Islet of Langerhans (tissue), 1 donor: ENCODE measurements at regions not wholly inside any gene's neighbourhood (a gene's known extent, or its start where the extent isn't known, plus 50 kb on each side); places are given as distances from the start of the nearest gene placed in this dataset.

Source experiments
- FAIRE-seq: peaks from one replicate; lab custom pipeline; 2011; peaks lifted over from hg19 to GRCh38; lab: Jason Lieb, UNC

DNA sequence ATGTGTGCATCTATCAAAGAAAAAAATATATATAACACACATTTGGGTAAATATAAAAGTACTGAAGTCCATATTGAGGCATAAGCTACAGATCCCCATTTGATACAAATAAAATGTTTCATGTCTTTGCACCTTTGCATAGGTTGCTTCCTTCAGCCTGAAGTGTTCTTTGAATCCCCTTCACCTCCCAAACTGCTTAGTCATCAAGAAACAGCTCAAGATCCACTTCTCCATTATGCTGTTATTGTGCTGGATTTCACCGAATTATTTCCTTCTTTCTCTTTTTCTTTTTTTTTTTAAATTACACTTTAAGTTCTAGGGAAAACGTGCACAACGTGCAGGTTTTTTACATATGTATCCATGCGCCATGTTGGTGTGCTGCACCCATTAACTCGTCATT is 419.1 kb downstream of the ENC1 start:
- no peak for FAIRE-seq

DNA sequence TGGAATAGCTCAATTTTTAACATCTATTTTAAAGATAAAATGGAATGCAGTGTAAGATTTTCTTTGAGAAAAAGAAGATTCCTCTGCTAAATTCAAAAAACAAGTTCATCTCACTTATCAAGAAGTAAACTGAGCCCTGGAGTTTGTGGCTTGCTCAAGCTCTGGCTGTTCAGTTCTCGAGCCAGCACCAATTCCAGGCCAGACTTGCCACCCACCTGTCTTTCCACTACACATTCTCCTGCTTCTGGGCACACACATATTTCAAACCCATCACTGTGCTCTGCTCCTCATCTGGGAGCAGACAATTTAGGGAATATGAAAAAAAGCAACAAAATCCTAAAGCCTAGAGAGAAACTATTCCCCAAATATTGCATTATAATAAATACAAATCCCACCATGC is 424.5 kb downstream of the ENC1 start:
- no peak for FAIRE-seq

DNA sequence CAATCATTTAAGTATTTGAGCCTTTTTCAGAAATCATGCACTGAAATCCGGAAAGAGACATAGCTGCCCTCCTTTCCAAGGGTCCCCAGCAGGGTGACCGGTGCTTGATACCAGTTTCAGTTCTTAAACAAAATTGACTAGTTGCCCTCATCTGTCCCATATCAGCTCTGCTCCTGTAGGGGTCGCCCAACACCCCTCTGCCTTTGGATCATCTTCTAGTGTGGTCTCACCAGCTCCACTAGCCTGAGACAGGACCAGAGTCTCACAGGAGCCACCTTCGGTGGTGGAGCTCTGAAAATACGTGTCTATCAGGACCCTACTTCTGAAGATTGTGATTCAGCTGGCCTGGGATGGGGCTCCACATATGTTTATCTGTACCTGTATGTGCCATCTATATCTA is 428.2 kb downstream of the ENC1 start:
- FAIRE-seq, result no peak

DNA sequence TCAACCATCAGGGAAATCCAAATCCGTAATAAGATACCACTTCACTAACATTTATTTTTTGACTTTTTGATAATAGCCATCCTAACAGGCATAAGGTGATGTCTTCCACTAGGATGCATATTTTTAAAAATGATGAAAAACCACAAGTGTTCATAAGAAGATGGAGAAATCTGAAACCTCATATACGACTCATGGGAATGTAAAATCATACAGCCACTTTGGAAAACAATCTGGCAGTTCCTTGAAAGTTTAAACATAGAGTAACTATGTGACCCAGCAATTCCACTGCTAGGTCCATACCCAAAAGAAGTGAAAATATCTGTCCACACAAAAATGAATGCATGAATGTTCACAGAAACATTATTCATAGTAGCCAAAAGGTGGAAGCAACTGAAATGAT is 431.0 kb downstream of the ENC1 start:
- FAIRE-seq, result no peak

DNA sequence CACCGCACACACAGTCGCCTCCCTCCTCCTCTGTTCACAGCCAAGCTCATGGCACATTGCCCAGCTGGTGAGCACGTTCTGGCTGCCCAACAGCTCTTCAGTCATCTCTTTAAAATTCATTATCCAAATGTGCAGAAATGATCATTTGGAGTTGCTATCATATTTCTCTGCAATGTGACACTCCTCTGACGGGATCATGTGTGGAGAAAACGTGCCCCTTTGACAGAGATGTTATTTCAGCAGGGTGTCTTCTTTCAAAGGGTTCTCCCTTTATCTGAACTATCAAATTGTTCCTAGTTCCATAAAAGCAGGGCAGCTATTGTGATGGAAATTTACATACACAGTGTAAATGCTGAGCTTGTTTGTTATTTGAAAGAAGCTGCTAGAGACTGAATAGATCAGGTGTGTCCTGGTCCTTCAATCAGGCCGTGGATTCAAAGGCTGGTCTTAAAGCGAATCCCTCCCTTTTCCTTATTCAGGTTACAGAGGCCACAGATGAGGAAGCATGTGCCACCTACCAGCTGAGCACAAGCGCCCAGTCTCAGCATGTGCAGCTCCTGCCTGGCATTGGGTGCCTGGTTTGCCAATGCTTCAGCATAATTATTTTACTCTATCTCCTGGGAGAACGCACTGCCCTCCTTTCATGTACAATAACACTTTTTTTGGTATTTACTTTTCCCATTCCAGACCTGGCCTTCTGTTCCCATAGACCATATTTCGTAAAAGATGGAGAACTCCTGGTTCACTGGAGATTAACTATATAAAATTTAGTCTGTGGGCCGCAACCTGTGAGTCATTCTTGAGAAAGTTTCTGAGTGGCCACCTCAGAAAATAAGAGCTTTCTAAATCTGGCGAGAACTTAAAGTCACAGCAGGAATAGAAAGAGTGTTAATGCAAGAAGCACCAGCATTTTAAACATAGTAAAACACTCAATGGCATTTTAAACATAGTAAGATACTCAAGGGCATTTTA is 433.7 kb downstream of the ENC1 start:
- FAIRE-seq, result no peak

DNA sequence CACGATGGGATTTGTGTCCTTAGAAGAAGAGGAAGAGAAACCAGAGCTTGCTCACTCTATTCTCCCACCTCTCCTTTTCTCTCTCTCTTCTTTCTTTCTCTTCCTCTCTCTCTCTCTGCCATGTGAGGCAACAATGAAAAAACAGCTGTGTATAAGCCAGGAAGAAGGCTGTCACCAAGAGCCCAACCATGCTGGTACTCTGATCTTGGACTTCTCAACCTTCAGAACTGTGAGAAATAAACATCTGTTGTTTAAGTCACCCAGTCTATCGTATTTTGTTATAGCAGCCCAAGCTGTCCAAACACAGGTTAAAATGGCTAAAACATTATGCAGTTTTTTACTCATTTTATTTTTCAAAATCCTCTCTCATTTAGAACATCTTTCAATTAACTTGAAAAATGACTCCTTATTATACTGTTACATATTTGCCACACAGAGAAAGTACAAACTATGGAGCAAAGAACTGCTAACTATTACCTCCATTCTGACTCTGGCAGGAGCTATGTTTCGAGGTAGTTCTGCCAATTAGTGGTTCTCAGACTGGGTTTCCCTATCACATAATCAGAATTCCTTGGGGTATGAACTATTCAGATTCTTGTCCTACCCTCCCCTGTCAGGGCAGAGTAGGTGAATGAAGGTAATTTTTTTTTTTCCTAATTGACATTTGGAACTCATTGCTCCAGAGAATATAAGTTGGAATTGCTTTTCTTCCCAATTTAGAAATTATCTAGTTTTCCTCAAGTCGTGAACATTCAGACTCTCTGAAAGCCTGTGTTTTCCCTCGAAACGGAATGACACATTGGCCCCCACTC is 434.6 kb downstream of the ENC1 start:
- FAIRE-seq, result no peak

DNA sequence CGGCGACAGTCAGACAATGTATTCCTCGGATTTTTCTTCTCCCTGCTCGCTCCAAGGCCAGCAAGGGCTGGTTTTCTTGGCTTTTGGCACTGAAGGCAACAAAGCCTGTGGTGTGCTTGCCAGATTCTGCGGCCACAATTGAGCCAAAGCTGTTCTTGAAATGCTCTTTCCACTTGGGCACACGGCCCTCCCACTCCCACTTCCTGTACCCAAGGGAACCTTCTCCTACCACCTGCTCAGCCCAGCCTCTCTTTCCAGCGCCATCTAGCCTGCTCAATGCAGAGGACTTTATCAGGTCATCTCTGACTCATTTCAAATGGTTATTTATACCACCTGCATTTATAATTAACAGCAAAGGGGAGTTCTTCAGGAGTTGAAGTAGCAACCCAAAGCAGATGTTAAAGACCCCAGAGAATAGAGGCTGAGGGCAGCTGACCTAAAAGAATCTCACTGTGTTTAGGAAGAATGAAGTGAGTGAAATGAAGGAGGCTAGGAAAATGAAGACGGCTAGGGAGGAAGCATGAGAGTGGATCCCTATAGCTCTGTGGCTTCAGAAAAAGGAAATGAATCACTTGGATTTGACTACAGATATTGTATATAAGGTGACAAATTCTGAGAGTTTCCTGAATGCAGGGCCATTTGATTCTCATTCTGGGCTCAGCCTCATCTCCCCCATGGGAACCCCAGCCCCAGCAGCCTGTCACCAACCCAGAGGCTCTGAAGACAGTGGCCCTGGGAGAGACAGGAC is 439.0 kb downstream of the ENC1 start:
- no peak for FAIRE-seq

DNA sequence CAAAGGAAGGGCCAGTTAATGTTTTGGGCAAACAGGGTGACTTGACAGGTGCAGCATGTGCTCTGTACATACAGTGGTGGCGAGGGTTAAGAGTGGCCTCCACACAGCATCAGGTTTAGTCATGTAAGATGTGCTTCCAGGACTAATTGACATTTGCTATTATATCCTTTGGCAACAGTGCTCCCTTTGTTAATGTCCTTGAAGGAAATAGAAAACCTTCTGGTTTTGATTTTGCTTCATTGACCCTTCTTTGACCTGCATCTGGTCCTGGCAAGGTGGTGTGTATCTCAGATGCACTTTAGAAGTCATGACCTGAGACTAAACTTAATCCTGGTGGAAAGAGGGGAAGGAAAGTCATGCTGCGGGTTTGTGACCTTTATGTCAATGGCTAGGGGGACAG is 440.0 kb downstream of the ENC1 start:
- no peak for FAIRE-seq

DNA sequence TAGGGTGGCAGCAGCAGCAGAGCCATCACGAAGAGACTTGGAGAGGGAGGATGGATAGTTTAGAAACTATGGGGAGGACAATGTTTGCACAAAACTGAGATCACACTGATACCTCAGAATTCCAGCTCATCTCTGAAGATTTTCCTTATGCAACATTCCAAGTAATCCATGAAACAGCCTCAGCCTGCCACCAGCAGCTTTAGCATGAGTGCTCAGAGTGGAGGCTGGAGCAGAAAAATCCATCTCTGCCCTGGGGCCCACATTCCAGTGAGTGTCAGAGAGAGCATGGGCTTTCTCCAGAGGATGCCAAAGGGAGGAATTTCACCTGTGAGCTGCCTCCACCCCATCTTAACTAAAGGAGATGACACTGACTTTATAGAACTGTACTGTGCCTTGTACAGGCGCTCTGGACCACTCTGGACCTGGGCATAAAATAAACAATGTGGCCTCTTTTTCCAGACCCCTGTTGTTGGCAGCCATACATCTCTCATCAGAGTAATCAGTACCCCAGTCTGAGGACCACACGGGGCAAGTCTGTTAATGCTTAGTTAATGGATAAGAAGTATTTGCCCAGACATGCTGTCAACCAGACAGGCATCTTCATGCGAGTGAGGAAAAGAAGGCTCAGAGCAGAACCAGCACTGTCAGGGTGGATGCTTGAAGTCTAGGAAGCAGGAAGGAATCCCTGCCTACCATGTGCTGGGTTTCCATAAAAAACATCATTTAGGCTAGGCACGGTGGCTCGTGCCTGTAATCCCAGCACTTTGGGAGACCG is 440.9 kb downstream of the ENC1 start:
- FAIRE-seq, result no peak

DNA sequence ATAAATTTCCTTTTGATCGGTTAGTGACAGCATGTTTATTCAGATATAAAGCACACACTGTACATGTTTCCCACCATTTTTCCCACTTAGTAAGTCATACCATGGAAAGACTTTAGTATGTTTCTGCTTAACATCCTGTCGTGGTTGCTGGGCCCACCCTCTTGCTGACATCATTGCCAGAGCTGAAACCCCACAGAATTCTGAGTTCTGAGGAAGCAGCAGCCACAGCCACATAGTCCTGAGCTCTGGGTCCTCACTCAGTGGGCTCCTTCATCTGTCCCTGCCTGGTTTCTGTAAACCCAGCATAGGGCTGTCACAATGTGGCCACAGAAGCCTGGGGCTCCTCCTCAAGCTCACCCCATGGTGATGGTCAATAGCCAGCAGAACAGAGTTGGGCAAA is 441.5 kb downstream of the ENC1 start:
- FAIRE-seq, result no peak

DNA sequence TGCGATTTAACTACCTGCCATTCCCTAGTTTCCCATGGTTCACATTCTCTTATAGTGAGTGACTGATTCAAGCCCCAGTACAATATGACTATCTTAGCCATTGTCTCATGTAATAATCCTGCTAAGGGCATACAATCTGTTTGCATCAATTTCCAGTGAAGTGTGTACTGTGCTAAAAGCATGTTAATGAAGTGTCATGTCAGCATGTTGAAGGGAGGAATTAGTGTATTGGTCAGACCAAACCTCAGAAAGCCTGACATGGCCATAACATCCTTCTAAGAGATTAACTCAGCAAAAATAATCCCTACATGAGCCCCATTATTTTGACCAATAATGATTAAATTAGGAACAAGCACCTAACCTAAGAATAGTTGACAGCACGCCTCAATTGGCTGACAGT is 442.4 kb downstream of the ENC1 start:
- FAIRE-seq, result no peak

DNA sequence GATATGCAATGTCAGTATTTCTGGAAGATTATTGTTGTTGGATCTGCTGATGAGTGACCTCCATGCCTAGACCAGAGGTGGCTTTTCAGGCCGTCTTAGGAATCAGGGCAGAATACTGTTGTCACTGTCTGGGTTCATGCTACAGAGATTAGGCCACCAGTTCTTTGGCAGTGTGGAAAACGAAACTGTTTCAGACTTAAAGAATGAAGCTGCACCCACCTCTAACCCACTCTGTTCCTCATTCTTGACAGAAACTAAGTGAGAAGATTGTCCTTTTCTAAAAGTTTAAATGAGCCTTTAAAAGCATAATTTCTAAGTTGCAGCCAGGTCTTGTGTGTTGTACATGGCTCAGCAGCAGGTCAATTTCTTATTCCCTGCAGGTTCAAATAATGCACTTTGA is 444.3 kb downstream of the ENC1 start:
- no peak for FAIRE-seq

DNA sequence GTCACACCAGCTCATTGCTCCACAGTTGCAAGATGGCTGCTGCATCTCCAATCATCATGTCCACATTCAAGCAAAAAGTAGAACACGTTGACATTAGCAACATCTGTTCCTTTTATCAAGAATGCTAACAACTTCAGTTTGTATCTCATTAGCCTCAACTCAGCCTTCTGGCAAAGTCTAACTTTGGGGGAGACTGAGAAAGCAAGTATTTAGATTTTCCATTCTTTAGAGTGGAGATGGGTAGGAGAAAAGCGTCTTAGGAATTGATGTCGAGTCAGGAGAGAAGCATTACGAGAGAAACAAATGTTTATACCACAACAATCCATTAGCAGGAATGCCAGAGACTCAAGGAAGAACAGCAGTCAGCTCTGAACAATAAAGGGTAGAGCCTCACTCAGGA is 446.3 kb downstream of the ENC1 start:
- no peak for FAIRE-seq

DNA sequence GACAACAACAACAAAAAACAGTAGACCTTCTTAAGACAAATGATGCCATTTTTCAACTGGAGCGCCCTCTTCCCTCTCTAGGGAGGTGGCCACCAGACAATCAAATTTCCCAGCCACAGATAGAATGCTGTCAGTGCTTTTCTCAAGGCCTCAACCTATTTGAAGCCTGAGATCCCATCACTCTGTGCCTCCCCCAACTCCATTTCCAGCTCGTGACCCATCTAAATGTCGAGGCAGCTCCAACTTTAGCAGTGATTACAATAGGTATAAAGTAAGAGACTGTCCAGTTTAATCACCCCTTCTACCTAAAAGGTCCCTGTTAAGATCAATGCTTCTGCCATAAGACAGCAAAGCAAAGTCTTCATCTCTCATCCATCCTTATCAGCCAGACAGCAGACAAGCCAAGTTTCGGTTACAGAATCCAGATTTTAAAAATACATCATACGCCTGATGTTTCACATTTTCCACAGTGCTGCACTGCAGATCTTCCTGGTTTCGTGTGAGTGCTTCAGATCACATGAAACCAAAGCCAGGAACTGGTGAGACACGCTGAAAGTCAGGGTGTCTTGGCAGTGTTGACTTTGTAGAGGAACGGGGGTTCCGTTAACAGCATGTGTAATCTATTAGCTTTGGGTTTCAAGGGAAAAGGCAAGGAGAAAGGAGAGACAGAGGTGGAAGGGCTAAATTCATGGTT is 447.8 kb downstream of the ENC1 start:
- no peak for FAIRE-seq

DNA sequence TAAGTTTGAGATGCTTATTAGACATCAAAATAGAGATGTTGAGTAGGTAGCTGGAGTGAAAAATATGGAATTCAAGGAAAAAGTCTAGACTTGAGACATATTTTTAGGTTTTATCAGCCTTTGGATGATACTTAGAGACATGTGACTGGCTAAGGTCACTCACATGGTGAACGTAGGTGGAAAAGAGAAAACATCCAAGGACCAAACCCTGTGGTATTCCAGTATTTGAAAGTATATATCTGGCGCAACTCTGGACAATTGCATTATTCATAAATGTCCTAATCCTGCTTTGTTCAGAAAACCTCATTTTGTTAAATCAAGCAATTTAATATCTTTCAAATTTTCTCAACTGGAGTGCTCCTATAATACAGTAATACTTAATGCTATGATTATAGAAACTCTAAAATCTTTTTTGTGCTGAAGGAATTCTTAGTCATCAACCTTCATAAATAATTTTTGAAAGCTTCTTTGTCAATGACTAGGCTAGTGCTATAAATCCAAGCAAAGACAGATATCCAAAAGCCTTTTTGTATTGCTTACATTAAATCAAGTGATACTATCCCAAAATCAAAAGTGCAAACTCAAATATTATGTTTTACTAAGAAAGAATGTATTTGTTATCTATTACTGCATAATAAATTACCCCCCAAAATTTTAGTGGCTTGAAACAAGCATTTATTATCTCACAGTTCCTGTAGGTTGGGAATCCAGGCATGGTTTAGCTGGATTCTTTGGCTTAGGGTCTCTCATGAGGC is 452.0 kb downstream of the ENC1 start:
- no peak for FAIRE-seq

DNA sequence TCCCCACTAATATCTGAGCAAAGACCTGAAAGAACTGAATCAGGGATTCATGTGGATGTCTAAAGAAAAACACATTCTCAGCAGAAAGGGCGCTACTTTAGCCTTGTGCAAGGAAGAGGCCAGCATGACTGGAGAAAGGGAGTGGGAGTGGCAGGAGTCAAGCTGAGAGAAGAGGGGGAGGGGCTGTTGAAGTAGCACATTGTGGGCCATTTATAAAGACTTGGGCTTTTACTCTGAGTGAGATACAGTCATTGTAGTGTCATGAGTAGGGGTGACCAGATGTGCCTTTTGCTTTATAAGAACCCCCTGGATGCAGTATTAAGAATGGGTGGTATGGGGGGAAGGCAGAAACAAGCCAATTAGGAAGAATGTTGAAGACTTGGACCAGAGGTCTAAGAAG is 452.8 kb downstream of the ENC1 start:
- no peak for FAIRE-seq

DNA sequence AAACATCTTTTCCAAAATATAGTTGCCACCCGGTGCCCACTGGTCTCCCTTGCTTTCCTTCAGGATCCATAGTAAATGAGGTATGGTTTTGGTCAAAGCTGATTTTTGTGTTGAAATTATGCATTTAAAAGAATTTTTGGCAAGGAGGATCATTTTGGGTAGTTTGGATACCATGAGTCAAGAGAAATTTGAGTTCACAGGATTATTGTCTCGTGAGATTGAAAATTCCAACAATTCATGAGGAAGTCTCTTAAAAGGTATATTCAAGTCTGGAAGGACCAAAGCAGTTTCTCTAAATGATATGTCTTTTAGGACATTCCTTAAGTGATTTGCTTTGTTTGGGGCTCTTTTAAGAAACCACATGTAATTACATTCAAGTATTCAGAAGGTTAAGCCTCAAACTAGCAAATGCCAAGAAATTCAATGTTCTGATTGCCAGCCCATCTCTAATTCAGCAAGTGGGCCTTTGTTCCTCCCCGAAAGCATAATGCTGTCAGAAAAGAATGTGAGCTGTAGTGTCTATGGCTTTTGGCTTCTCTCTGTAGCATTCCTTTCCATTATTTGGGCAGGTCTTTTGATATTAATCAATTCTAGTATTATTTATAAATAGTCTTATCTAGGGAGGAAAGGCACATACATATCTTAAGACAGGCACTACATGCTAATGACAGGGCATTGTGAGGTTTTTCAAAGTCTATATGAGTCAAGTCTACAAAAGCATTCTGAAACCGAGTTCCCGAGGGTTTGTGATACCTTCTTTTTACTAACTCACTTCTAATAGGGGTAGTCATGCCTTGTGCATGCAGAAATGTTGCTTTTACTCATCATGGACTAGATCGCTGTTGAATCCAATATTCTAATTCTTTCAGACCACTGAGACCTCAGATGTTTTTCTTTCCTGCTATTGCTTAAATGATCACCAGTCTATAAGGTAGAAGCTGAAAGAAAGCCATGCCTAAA is 453.9 kb downstream of the ENC1 start:
- no peak for FAIRE-seq

DNA sequence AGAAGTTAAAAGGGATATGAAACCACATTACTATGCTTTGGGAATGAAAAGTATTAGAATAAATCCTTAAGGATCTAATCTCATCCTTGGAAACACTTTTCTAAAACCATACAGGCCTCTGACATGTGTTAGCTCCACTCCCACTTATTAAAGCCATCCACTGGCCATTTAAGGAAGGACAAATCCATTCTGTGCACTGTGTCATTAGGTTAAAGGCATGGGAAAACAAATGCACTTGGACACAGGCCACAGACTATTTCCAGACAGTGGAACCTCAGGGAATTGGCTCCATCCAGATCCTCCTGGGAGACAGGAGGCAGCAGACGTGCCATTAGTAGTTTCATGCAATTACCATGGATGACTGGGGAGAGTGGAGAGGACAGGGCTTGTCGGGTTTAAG is 454.9 kb downstream of the ENC1 start:
- FAIRE-seq, result no peak

DNA sequence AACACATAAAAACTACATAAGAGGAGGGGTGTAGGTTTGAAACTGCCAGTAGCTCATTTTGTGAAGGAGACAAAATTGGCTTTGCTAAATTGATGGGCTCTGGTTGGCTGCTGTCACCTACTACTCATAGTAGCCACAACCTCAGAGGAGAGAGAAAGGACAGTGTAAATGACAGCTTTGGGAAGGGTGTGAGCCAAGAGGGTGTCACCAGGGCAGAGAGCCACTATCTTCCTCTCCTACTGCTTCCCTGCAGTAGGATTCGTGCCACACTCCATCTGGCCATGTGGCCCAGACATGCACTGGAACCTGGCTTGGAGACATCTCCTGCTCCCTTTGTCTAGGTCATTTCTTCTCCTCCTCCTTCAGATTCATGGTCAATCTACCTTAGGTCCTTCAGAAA is 455.9 kb downstream of the ENC1 start:
- FAIRE-seq, result no peak
